ENCODE measurements at regions not wholly inside any gene's neighbourhood (a gene's known extent, or its start where the extent isn't known, plus 50 kb on each side); places are given as distances from the start of the nearest gene placed in this dataset.

DNA sequence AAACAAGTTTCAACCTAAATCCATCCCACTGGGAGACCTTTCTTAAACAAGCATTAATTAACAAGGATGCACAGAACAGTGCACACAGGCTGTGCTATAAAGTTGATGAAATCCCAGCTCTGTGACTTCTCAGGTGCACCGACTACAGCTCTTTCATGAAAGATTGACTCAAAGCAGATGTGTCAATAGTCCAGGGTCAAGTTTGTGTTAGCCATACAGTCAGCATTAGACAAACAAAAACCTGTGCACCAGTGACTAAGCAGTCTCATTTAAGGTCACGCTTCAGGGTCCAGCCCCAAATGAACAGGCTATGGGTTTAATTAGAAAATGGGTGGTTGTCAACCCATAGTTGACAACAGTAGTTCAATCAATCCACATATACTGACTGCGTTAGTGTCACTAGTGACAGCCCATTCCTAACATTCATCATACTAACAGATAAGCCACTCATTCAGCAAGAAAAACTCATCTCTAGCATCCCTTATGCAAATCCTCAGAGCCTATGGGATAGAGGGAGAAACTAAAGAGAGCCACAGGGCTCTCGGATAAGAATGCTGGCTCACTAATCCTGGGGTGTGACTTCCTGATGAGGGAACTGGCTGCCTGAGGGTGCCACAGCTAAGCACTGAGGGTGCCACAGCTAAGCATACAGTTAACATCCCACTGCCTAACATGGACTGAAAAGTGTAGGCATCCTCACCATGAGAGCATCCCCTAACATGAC is 84.1 kb downstream of the WNT5A start:
- Histone ChIP-seq H3K27me3 (replicated peaks in 1 of 7) (no peaks in the 10 kb centered on the region), H3K4me3 (no peak overlapping the region), H3K36me3 (no peaks in the 10 kb centered on the region), H3K9me3 (peaks cover 0 to 27% (median 18%) of the 10 kb centered on the region in 8 donors), H3K27ac (no peak overlapping the region), H3K4me1 (no peaks in the 10 kb centered on the region)
- DNase-seq, result no peak
- intact Hi-C loops (cut with DNase I; ENCODE audit: low total_unique reads), result no loop called here
- TF ChIP-seq, protein P1, sequence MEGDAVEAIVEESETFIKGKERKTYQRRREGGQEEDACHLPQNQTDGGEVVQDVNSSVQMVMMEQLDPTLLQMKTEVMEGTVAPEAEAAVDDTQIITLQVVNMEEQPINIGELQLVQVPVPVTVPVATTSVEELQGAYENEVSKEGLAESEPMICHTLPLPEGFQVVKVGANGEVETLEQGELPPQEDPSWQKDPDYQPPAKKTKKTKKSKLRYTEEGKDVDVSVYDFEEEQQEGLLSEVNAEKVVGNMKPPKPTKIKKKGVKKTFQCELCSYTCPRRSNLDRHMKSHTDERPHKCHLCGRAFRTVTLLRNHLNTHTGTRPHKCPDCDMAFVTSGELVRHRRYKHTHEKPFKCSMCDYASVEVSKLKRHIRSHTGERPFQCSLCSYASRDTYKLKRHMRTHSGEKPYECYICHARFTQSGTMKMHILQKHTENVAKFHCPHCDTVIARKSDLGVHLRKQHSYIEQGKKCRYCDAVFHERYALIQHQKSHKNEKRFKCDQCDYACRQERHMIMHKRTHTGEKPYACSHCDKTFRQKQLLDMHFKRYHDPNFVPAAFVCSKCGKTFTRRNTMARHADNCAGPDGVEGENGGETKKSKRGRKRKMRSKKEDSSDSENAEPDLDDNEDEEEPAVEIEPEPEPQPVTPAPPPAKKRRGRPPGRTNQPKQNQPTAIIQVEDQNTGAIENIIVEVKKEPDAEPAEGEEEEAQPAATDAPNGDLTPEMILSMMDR (IDR thresholded peaks at IDR 0.05 in 8 of 11, conservative IDR thresholded peaks at IDR 0.05 in 3 of 11), result no peak
- TF ChIP-seq POLR2A (IDR thresholded peaks at IDR 0.05), result no peak
- TF ChIP-seq POLR2AphosphoS5 (IDR thresholded peaks at IDR 0.05), result no peak
- 75 to 86% (median 83%) methylated on average over 4 of the region's 4 CpGs for WGBS, 5 donors

DNA sequence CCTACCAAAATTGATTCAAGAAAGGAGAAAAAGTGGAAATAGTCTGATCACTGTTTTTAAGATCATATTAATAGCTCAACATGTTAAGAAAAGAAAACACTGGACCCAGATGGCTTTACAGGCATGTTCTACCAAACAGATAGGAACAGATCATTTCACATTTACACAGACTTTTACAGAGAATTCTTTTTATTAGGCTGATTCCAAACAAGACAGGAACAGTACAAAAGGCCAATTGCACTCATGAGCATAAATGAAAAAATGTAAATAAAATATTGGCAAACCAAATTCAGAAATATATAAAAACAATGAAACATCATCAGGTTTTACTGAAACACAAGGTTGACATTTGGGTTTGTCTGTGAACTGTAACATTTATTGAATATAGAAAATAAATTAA is 106.5 kb downstream of the WNT5A start:
- Histone ChIP-seq H3K4me1 (no peaks in the 10 kb centered on the region), H3K4me3 (no peak overlapping the region), H3K27ac (no peak overlapping the region), H3K9me3 (no peaks in the 10 kb centered on the region), H3K36me3 (no peaks in the 10 kb centered on the region), H3K27me3 (replicated peaks in 1 of 7) (no peaks in the 10 kb centered on the region)
- intact Hi-C loops (cut with DNase I; ENCODE audit: low total_unique reads), result no loop called here
- no peak for DNase-seq
- TF ChIP-seq POLR2AphosphoS5 (IDR thresholded peaks at IDR 0.05), result no peak
- TF ChIP-seq POLR2A (IDR thresholded peaks at IDR 0.05), result no peak
- TF ChIP-seq, protein P1 (IDR thresholded peaks at IDR 0.05 in 8 of 11, conservative IDR thresholded peaks at IDR 0.05 in 3 of 11), result no peak

DNA sequence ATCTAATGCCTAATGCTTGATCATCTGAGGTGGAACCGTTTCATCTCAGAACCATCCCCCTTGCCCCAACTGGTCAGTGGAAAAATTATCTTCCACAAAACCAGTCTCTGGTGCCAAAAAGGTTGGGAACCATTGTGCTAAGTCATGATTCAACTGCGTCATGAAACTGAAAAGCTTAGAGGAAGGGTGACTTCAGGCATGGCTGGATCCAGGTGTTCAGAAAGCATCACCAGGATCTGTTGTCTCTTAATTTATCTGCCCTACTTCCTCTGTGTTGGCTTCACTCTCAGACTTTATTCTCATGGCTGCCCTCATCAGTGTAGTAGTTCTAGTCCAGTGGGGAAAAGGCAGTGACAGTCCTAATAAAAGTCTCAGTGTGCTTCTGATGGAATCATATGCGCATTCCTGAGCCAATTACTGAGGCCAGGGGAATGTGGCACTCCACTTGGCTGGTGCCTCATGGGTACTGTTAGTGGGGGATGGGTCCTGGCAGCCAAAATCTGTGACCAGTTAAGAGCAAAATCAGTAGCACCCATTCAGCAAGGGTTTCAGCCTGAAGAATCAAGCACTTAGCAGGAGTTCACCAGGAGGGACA is 110.3 kb downstream of the WNT5A start:
- TF ChIP-seq POLR2AphosphoS5 (IDR thresholded peaks at IDR 0.05), result no peak
- no peaks in the 10 kb centered on the region for H3K9me3 ChIP-seq
- H3K27me3 ChIP-seq (replicated peaks in 1 of 7), result no peaks in the 10 kb centered on the region
- intact Hi-C loops (cut with DNase I; ENCODE audit: low total_unique reads), result no loop called here
- DNase-seq, result no peak
- no peak overlapping the region for H3K4me3 ChIP-seq
- WGBS, 5 donors, result 75 to 93% (median 83%) methylated on average over 3 of the region's 3 CpGs
- no peaks in the 10 kb centered on the region for H3K4me1 ChIP-seq
- H3K27ac ChIP-seq, result no peak overlapping the region
- H3K36me3 ChIP-seq, result no peaks in the 10 kb centered on the region

DNA sequence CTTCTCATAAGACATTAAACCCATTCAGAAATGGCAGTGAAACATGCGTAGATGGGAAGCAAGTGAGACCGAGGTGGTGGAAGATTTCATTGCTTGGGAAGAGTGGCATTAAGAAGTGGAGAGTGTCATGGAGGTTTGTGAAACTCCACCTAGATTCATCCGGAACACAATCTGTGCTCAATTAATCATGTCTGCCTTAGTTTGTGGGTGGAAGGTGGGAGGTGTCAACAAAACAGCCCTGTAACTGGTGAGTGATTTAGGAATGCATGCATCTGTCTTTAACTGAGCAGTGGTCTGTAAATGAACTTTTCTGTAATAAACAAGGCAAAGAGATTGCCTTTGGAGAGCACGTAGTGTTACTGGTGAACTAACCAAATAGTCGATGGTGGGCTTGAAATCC is 113.7 kb downstream of the WNT5A start:
- Histone ChIP-seq H3K9me3 (no peaks in the 10 kb centered on the region), H3K4me3 (no peak overlapping the region), H3K36me3 (no peaks in the 10 kb centered on the region), H3K4me1 (no peaks in the 10 kb centered on the region), H3K27ac (no peak overlapping the region), H3K27me3 (replicated peaks in 1 of 7) (no peaks in the 10 kb centered on the region)
- WGBS, 5 donors, result 84 to 93% (median 85%) methylated on average over 5 of the region's 5 CpGs
- TF ChIP-seq POLR2A (IDR thresholded peaks at IDR 0.05) (no peak), POLR2AphosphoS5 (IDR thresholded peaks at IDR 0.05) (no peak)
- TF ChIP-seq, protein P1 (IDR thresholded peaks at IDR 0.05 in 8 of 11, conservative IDR thresholded peaks at IDR 0.05 in 3 of 11), result no peak
- no peak for DNase-seq
- intact Hi-C loops (cut with DNase I; ENCODE audit: low total_unique reads), result no loop called here

Data from spleen (tissue), 11 donors.